Stromal cell of bone marrow (primary cell): ENCODE measurements at regions not wholly inside any gene's neighbourhood (a gene's known extent, or its start where the extent isn't known, plus 50 kb on each side); places are given as distances from the start of the nearest gene placed in this dataset.
A peak's percentile ranks its signal among the peaks of the same experiment; 100 is the strongest.

Experiments used
- DNase-seq: peaks from one replicate; pipeline ENCODE4 v3.0.0-alpha.2; 2012; ENCODE audit warnings: low read depth

DNA sequence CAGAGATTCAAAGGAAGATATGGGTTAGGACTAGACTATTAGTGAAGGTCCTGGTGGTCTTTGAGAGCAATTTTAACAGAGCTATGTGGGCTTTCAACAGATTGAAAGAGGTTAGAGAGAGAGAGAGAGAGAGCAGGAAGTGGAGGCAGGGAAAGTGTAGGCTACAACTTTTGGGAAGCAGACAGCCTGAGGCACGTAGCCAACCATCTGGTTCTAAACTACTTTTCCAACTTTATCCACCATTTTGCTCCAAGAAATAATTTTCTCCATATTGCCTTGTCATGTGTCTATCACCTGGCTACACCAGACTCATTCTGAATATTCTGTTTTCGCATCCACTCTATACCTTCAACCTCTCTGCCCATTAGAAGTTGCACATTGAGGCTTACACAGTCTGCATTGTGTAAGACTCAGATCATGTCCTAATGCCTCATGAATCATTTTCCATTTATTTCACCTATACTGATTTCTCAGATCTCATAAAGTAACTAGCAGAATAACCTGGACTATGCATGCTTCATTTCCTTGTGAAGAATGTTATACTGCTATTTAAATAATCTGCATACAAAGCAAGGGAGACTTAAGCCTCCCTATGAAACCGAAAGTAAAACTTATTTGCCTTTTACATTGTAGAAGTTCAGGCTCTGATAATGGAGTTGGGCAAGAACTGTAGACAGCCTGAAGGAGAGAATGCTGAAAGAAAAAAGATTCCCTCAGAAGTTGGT lies 235.6 kb downstream of the ELAVL2 start:
- DNase-seq: no peak

DNA sequence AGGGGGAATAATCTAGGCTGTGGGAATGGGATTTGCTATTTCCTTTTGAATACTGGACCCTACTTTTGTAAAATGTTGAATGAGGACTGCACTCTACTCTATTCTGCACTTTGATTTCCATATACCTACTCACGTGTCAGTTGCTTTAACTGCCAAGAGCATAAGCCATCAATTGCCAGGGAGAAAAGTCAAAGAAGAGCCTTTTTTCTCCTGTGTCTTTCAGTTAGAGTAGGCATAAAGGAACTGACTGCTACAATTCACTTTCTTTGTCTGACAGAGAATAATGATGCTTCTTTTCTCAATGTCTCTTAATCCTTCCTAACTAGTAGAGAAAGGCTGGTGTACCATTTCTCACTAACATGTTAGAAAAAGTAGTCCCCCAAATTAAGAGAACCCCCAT lies 231.6 kb downstream of the ELAVL2 start:
- no peak for DNase-seq

DNA sequence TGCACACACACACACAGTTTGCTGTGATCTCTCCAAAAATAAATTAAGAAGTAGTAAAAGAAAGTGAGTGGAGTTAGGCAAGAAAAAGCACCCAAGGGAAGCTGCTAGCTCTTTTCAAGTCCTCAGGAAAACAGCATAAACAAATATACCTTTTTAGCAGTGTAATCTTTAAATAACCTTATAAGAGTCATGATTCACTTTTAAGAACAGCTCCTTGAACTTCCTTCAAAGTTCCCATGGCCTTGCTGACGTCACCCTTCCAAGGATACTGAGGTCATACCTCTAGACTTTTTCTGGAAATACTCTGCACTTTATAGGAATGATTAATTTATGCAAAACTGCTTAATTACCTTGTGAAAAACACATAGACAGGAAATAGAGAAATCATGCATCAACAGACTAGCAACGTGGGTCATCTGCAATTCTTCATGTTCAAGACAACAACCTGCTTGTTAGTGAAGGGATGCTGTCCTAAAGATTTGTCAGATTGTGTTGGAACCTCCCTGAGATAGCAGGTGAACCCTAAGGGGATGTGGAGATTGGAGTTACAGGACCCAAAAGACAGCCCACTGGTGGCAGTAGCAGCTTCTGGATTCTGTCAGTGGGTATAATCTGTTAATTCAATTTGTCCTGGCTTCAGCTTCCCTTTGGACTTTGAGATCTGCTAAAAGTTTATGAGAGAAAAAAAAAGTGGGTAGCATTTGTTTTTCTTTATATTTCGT lies 229.0 kb downstream of the ELAVL2 start:
- DNase-seq: no peak

DNA sequence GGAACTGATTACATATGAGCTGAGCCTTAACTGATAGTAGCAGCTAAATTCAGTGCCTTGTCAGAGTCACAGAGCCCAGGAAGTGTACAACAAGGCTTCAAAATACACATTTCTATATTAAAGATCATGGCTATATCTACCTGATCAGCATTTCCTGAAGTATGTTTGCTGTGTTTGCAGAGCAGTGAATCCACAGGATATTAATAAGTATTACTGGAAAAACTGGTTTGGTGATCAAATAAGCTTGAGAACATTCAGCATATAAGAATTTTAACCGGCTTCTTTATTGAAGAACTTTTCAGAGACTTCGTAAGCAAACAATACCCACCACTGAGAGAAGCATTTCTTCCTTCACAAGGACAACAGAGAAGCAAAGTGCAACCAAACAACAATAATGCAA lies 227.0 kb downstream of the ELAVL2 start:
- DNase-seq: no peak

DNA sequence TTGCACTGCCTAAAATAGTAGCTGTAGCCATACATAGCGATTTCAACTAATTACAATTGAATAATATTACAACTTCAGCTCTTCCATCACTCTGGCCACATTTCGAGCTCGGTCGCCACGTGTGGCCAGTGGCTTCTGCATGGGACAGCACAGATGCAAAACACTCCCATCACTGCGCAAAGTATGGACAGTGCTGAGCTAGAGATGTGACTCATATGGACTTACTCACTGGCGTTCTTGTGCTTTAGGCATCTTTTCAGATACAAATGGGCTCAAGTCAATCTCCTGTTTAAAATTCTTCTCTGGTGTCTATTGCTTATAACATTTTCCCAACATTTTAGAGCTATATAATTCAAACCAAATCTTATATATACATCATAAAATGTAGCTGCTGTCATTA lies 222.7 kb downstream of the ELAVL2 start:
- no peak for DNase-seq

DNA sequence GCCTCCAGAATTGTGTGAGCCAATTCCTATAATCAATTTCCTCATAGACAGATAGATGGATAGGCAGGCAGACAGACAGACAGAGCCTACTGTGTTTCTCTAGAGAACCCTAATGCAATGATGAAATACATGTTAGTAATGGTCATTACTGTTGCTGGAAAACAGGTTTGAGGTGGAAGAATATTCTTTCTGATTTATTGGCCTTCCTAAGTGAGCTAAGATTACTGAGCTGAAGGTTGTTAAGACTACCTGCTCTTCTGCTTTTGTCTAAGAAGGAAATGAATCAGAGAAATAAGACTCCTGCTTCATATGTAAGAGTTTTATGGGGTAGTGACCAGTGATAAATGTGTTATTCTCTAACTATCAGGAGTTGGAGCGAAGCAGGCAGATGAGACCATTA lies 219.9 kb downstream of the ELAVL2 start:
- DNase-seq: no peak

DNA sequence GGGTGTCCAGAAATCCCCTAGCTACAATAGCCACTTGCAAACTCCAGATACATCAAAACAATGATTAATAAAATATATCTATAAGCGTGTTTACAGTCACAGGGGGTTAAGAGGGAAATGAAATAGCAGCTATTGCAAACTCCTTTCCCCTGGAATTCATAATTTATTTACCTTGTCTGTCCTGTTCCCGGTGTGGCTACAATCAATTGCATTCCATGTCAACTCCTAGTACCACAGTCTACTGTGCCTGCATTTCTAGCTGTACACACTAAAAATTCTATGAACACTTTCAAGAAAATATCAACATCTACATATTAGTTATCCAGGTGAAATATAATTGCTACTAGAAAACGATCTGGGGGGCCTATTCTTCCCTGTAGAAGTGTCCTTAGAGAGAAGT lies 217.6 kb downstream of the ELAVL2 start:
- DNase-seq: no peak

DNA sequence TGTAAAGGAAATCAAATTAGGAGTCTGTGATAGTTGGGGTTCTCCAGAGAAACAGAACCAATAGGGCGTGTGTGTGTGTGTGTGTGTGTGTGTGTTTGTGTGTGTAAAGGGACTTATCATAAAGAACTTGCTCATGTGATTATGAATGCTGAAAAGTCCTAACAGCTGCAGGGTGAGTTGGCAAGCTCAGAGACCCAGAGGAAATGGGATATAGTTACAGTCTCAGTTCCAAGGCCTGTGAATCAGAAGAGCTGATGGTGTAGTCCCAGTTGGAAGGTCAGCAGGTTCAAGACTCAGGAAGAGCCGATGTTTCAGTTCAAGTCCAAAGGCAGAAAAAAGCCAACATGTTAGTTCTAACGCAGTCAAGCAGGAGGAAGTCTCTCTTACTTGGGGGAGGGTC lies 214.2 kb downstream of the ELAVL2 start:
- peak; percentile 2 for DNase-seq

DNA sequence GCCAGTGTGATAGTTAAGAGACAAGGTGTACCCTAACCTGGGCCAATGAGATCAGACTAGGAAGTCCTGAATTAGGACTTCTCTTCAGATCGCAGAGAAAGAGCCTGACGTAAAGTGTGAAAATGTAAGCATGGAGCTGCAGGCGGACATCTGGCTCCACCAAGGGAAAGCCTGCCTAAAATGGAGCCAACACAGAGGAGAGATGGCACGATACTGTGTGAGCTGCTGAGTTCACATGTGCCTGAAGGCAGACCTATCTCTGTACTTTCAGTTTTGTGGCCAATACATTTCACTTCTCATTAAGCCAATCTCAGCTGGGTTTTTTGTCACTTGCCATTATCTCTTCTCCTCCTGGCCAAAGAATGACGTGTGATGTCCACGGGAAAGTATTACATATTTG lies 210.5 kb downstream of the ELAVL2 start:
- no peak for DNase-seq

DNA sequence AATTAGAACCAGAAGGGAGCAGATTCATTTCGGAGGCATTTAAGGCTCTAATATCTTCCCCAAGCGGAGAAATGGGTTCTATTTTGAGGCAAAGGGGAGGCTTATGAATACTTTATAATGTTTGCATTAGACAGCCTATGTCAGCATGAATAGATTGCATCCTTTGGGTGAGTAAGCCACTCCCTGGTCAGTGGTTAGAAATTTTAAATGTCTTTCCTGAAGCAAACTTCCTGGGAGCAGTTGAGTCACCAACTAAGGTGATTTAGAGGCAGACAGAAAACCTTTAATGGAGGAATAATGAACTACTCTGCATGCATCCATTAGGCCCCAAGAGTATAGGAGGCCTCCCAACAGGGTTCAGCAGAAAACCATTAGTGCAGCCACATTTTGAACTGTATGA lies 204.9 kb downstream of the ELAVL2 start:
- no peak for DNase-seq

DNA sequence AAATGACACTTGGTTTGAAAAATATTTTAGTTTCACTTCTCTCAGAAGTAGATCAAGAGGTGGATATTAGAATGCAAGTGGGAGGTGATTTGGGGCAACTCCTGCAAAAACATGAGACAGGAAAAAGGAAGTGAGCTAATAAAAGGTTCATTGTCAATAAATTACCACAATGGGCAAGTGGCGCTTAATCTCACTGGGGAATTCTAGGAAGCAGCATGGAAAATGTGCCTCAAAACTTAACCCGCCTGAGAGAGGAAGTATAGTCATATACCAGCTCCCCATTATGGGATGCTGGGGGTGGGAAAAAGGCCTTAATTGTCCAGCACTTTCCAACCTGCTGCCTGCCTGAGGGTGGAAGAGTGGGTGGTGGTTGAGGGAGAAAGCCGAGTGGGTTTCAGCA lies 204.1 kb downstream of the ELAVL2 start:
- DNase-seq: no peak

DNA sequence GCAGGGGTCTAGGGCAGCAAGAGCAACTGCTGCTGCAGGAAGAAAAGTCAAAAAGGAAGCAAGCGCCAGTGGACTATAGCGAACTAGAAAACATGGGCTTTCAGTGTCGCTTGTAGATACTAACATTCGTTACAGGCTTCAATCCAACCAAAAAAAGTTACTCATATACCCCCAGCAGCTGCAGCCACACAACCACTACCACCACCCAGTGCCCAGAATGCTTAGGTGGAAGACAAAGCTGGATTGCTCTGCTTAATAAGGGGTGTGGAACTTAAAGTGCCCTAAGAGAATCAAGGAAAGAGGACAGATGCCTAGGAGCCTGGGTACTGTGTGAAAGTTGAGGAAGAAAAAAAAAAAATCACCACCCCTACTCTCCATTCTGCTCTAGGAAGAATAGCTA lies 203.6 kb downstream of the ELAVL2 start:
- DNase-seq: no peak

DNA sequence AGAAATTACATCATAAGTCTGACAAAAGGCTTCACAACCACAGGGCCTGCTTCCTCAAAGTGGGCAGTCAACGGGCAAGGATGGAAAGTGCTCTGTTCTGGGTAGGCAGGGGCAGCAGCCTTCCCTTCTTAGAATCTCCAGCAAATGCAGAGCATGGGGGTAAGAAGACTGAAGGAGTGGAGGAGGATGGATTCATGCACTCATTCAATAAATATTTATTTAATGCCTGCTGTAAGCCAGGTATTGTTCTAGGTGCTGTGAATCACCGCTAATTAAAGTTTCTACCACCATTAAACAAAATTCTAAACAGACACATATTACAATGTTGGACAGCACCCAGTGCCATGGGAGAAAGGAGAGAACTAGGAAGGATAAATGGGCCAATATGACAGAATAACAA lies 195.6 kb downstream of the ELAVL2 start:
- DNase-seq: no peak

DNA sequence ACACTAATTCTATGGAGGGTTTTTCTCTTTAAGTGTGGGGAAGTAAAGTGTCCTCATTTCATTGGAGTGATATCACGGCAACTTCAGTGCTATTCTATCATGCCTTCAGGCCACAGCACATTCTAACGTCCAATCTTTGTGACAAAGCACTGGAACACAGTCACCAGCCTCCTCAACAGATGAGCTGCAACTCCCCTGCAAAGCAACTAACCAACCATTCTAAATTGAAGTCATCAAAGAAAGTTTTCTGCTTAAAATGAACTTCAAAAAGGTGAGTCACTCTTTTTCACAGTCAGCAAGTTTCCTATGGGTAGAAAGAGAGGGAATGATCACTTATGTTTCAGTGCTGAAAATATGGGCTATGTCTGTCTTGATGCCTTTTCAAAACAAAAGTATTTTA lies 190.8 kb downstream of the ELAVL2 start:
- DNase-seq: no peak

DNA sequence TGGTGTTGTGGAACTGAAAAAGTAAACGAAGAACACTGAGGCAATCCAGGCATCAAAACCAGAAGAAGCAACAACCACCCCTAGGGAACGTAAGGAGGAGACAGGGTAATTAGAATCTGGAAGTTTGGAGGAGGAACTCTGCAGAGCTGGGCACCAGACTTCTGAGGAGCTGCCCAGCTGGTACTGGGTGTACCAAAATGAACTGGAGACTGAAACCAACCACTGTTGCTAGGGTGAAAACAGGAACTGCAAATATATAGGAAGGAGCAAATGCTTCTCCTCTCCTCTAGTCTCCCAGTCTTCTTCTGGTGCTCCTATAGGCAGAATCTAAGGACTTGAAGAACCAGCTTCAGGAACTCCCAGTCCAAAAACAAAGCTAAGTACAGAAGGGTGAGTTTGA lies 189.8 kb downstream of the ELAVL2 start:
- no peak for DNase-seq

DNA sequence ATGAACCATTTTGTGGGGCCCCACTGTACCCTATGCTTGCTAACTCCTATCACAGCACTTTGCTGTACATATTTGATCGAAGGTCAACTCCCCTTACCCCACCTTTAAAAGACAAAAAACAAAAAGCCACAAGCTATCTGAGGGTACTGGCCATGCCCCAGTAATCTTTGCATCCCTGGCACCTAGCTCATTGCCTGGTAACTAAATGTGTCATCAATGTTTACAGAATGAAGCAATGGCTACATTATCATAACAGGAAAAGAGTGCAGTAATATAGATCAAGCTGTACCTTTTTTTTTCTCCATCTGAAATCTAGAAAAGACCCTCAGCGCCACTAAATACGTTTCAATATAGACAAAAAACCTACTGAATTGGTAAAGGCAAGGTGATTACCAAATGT lies 188.0 kb downstream of the ELAVL2 start:
- DNase-seq: no peak

DNA sequence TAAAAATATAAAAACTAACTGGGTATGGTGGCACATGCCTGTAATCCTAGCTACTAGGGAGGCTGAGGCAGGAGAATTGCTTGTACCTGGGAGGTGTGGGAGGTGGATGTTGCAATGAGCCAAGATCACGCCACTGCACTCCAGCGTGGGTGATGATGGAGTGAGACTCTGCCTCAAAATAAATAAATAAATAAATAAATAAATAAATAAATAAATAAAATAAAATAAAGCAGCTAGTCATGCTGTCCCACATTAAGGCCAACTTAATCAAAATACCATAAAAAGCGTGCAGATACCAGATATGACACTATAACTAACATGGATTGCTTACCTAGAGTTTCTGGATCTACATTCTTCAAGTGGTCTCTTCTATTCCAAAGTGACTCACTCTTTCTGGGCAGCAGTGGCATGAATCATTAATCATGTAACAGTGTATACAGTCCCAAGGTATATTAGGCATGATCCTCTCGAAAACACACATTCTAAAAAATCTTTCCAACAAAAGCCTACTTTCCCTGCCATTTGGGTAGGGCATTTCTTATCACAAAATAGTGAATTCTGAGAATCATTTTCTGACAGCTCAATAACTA lies 187.1 kb downstream of the ELAVL2 start:
- DNase-seq: no peak
